ENCODE measurements at regions not wholly inside any gene's neighbourhood (a gene's known extent, or its start where the extent isn't known, plus 50 kb on each side); places are given as distances from the start of the nearest gene placed in this dataset.
"Not testable (repeated sequence)": the region's sequence is repeated elsewhere in the genome, so short reads cannot be mapped to it uniquely, and the experiment has no call there.

- DNase-seq: no peak
Measured at GRCh38 chr13:75968103-75968838, 332.1 kb downstream of the LMO7 start.

GRCh38 chr13:75963302-75963701, 327.2 kb downstream of the LMO7 start:
- DNase-seq: no peak

- DNase-seq: no peak
Measured at GRCh38 chr13:75961911-75962310, 325.8 kb downstream of the LMO7 start.

GRCh38 chr13:75960538-75960994, 324.4 kb downstream of the LMO7 start:
- no peak for DNase-seq

GRCh38 chr13:75959861-75960481, 323.8 kb downstream of the LMO7 start:
- no peak for DNase-seq

GRCh38 chr13:75953589-75953988, 317.5 kb downstream of the LMO7 start:
- DNase-seq: not testable (repeated sequence)

- no peak for DNase-seq
Measured at GRCh38 chr13:75947448-75947847, 311.3 kb downstream of the LMO7 start.

GRCh38 chr13:75946536-75947284, 310.6 kb downstream of the LMO7 start:
- no peak for DNase-seq

- no peak for DNase-seq
Measured at GRCh38 chr13:75945841-75946482, 309.8 kb downstream of the LMO7 start.

GRCh38 chr13:75938811-75939560, 302.9 kb downstream of the LMO7 start:
- DNase-seq: no peak

- no peak for DNase-seq
Measured at GRCh38 chr13:75936791-75937190, 300.7 kb downstream of the LMO7 start.

- DNase-seq: no peak
Measured at GRCh38 chr13:75935805-75936204, 299.7 kb downstream of the LMO7 start.

- no peak for DNase-seq
Measured at GRCh38 chr13:75934889-75935288, 298.8 kb downstream of the LMO7 start.

GRCh38 chr13:75932636-75933035, 296.5 kb downstream of the LMO7 start:
- no peak for DNase-seq

- no peak for DNase-seq
Measured at GRCh38 chr13:75931116-75931515, 295.0 kb downstream of the LMO7 start.

- DNase-seq: no peak
Measured at GRCh38 chr13:75929076-75929475, 292.9 kb downstream of the LMO7 start.

- DNase-seq: no peak
Measured at GRCh38 chr13:75927183-75927669, 291.1 kb downstream of the LMO7 start.

GRCh38 chr13:75920536-75920935, 284.4 kb downstream of the LMO7 start:
- DNase-seq: no peak

GRCh38 chr13:75919660-75920199, 283.6 kb downstream of the LMO7 start:
- no peak for DNase-seq

- no peak for DNase-seq
Measured at GRCh38 chr13:75915066-75915465, 278.9 kb downstream of the LMO7 start.

GRCh38 chr13:75913925-75914324, 277.8 kb downstream of the LMO7 start:
- DNase-seq: no peak

- no peak for DNase-seq
Measured at GRCh38 chr13:75910591-75910990, 274.5 kb downstream of the LMO7 start.

Data from activated naive CD4-positive, alpha-beta T cell treated with anti-CD3 and anti-CD28 coated beads, Interleukin-2, amount 50 U/mL, for 16 hours (primary cell).